K562 (cell line): ENCODE measurements at regions not wholly inside any gene's neighbourhood (a gene's known extent, or its start where the extent isn't known, plus 50 kb on each side); places are given as distances from the start of the nearest gene placed in this dataset.

Experiments used
- ATAC-seq: fragments of 200-7000 bp; cut with Tn5 transposase; 3 replicates; pipeline ENCODE4 v1.9.1; 2020; ENCODE audit warnings: moderate library complexity
- BruUV-seq: library from RNA; stranded (reverse); fragments of 400-500 nt; replicated peaks from 2 replicates; lab custom pipeline; 2021; lab: Mats Ljungman, UMichigan
- CTCF ChIA-PET: fragments of 300-600 bp; formaldehyde crosslinking; extraction: SDS; loops from one replicate; lab custom pipeline; 2021; ENCODE audit warnings: low intra/inter-chr PET ratio; lab: Yijun Ruan, JAX
- POLR2A ChIA-PET: fragments of 300-600, 350-650 bp; sonication (Branson Sonifier 250); formaldehyde crosslinking; extraction: SDS; loops from one replicate; lab custom pipeline; 2021; ENCODE audit warnings: antibody characterized with exemption, inconsistent platforms; lab: Yijun Ruan, JAX
- DNase-seq, 4 experiments: peaks; one replicate each; pipeline versions ENCODE4 v3.0.0 to v3.0.0-alpha.2; 2011 to 2018; ENCODE audit warnings: low spot score in 3 of 4, mixed read lengths in 3 of 4; ENCODE audit errors: extremely low read depth in 1 of 4
- FAIRE-seq: peaks from 2 replicates; lab custom pipeline; 2011; peaks lifted over from hg19 to GRCh38; lab: Jason Lieb, UNC
- H2AFZ ChIP-seq: 2 replicates; pipeline ENCODE4 v1.6.0; 2011; ENCODE audit warnings: low read depth, low read length, control low read depth, inconsistent platforms
- H3K27ac ChIP-seq: fragments of 200-600 bp; 3 replicates; pipeline ENCODE4 v1.8.0; 2011; ENCODE audit warnings: low read depth, mild to moderate bottlenecking, control low read depth, inconsistent platforms, low read length, moderate library complexity, mixed read lengths; ENCODE audit errors: extremely low read depth
- H3K27me3 ChIP-seq, 2 experiments: fragments of 300-600 bp in 1 of 2; 2 replicates in 1 of 2; 3 replicates in 1 of 2; pipeline versions ENCODE4 v1.6.0 to v1.8.0; 2011; ENCODE audit warnings: inconsistent platforms in 2 of 2, low read length in 2 of 2, mild to moderate bottlenecking in 1 of 2, mixed read lengths in 1 of 2, moderate library complexity in 1 of 2; ENCODE audit not compliant: control insufficient read depth in 2 of 2, insufficient read depth in 2 of 2
- H3K36me3 ChIP-seq: fragments of 300-600 bp; 3 replicates; pipeline ENCODE4 v1.8.0; 2011; ENCODE audit warnings: mild to moderate bottlenecking, low read length, inconsistent platforms; ENCODE audit not compliant: control insufficient read depth, insufficient read depth
- H3K4me1 ChIP-seq, 2 experiments: fragments of 200-600 bp in 1 of 2; replicated peaks in 1 of 2; 2 replicates in 1 of 2; 3 replicates in 1 of 2; pipeline versions ENCODE4 v1.5.1 to v1.8.0; 2011; ENCODE audit warnings: inconsistent platforms in 2 of 2, low read length in 2 of 2, mild to moderate bottlenecking in 1 of 2, mixed read lengths in 1 of 2, moderate library complexity in 1 of 2; ENCODE audit not compliant: control insufficient read depth in 2 of 2, insufficient read depth in 2 of 2
- H3K4me2 ChIP-seq: 2 replicates; pipeline ENCODE4 v1.6.1; 2011; ENCODE audit warnings: low read length, control low read depth, inconsistent platforms, mixed read lengths; ENCODE audit not compliant: insufficient read depth
- H3K4me3 ChIP-seq: fragments of 200-600 bp; sonication (generic), shearing (Covaris generic); 2 replicates; pipeline ENCODE4 v1.5.1; 2016; ENCODE audit warnings: control low read depth, inconsistent platforms
- H3K79me2 ChIP-seq: fragments of 200-600 bp; 3 replicates; pipeline ENCODE4 v1.8.0; 2011; ENCODE audit warnings: low read length, inconsistent platforms; ENCODE audit not compliant: control insufficient read depth, insufficient read depth
- H3K9ac ChIP-seq, 2 experiments: 2 replicates each; pipeline versions ENCODE4 v1.6.0 to v1.6.1; 2011; ENCODE audit warnings: low read depth in 2 of 2, low read length in 2 of 2, control low read depth in 1 of 2, inconsistent platforms in 1 of 2, mild to moderate bottlenecking in 1 of 2, mixed read lengths in 1 of 2; ENCODE audit not compliant: insufficient read depth in 1 of 2
- H3K9me1 ChIP-seq: one replicate; pipeline ENCODE4 v1.6.0; 2011; ENCODE audit warnings: inconsistent platforms, mild to moderate bottlenecking, low read length, moderate library complexity; ENCODE audit not compliant: control insufficient read depth, insufficient read depth
- H3K9me3 ChIP-seq: replicated peaks from 2 replicates; pipeline ENCODE4 v1.5.1; 2011; ENCODE audit warnings: low read depth, low read length, inconsistent platforms; ENCODE audit not compliant: control insufficient read depth, insufficient read depth
- H4K20me1 ChIP-seq: replicated peaks from 2 replicates; pipeline ENCODE4 v1.6.1; 2011; ENCODE audit warnings: low read length, inconsistent platforms, mixed read lengths; ENCODE audit not compliant: control insufficient read depth, insufficient read depth
- CBFB ChIP-seq: sonication (generic); formaldehyde crosslinking; IDR thresholded peaks from 2 replicates; pipeline ENCODE4 v1.4.0; 2020; ENCODE audit warnings: mild to moderate bottlenecking, missing genetic modification reagents
- FOS ChIP-seq: IDR thresholded peaks from 3 replicates; pipeline ENCODE4 v1.6.1; 2011; ENCODE audit not compliant: insufficient read length; ENCODE audit errors: extremely low read depth
- HDAC3 ChIP-seq: fragments of 450-650 bp; IDR thresholded peaks from 2 replicates; pipeline ENCODE4 v1.6.1; 2018; ENCODE audit warnings: borderline replicate concordance, mild to moderate bottlenecking, moderate library complexity; ENCODE audit not compliant: partially characterized antibody
- KLF6 ChIP-seq: fragments of 250-450 bp; sonication (Bioruptor Pico); IDR thresholded peaks from 2 replicates; pipeline ENCODE4 v1.4.0; 2020; ENCODE audit warnings: mild to moderate bottlenecking, moderate library complexity, borderline replicate concordance
- MAFF ChIP-seq: IDR thresholded peaks from 2 replicates; pipeline ENCODE4 v1.6.1; 2012; ENCODE audit warnings: low read length, improper control_type of control experiment
- MXI1 ChIP-seq: IDR thresholded peaks from 2 replicates; pipeline ENCODE4 v1.6.1; 2011; ENCODE audit warnings: low read depth, mild to moderate bottlenecking, improper control_type of control experiment, low read length
- NFIX ChIP-seq: fragments of 250-450 bp; sonication (Bioruptor Pico); IDR thresholded peaks from 2 replicates; pipeline ENCODE4 v1.4.0; 2020; ENCODE audit warnings: low read depth, mild to moderate bottlenecking, moderate library complexity
- NR1H2 ChIP-seq: sonication (generic); formaldehyde crosslinking; IDR thresholded peaks from 2 replicates; pipeline ENCODE4 v1.4.0; 2020; ENCODE audit warnings: mild to moderate bottlenecking, missing genetic modification reagents
- RNF2 ChIP-seq: sonication (generic); IDR thresholded peaks from 2 replicates; pipeline ENCODE4 v1.6.1; 2016
- SRSF9 ChIP-seq: fragments of 200-400 bp; formaldehyde crosslinking; IDR thresholded peaks from 2 replicates; pipeline ENCODE4 v1.6.1; 2017; ENCODE audit warnings: low read depth, low read length, borderline replicate concordance
- YBX1 ChIP-seq: fragments of 450-650 bp; IDR thresholded peaks from 2 replicates; pipeline ENCODE4 v1.7.1; 2016; ENCODE audit warnings: mild to moderate bottlenecking
- ZKSCAN8 ChIP-seq: fragments of 200-800 bp; sonication (Bioruptor generic); IDR thresholded peaks from 2 replicates; pipeline ENCODE4 v1.6.1; 2016; ENCODE audit warnings: missing genetic modification characterization, missing compliant biosample characterization
- ZNF23 ChIP-seq: fragments of 250-450 bp; sonication (Bioruptor Pico); IDR thresholded peaks from 2 replicates; pipeline ENCODE4 v1.4.0; 2020; ENCODE audit warnings: mild to moderate bottlenecking
- ZNF436 ChIP-seq: fragments of 250-450, 450-650 bp; sonication (Bioruptor Pico); formaldehyde crosslinking; IDR thresholded peaks from 2 replicates; pipeline ENCODE4 v1.7.0; 2020; ENCODE audit warnings: mild to moderate bottlenecking
- ZNF778 ChIP-seq: fragments of 450-650 bp; formaldehyde crosslinking; IDR thresholded peaks from 2 replicates; pipeline ENCODE4 v1.4.0; 2020; ENCODE audit warnings: mild to moderate bottlenecking, moderate library complexity
- WGBS: fragments of 100-300 bp; shearing (Covaris generic); methylation state at CpG from one replicate; pipeline ENCODE4 v1.1.6; 2016; ENCODE audit warnings: low coverage, mixed read lengths; ENCODE audit not compliant: insufficient coverage; ENCODE audit errors: missing lambda C conversion rate; 5-methylcytosine and 5-hydroxymethylcytosine counted together
- in situ Hi-C: fragments of 300-500 bp; cut with MboI; formaldehyde crosslinking; loops from 4 replicates; pipeline ENCODE4 v1.15.0; 2018; ENCODE audit warnings: inconsistent platforms, mixed read lengths
- intact Hi-C: fragments of 100-400 bp; cut with micrococcal nuclease; formaldehyde crosslinking; loops from 2 replicates; pipeline ENCODE4 v1.14.2; 2022
- TF ChIP-seq, protein P1 (sequence below): fragments of 450-650 bp; IDR thresholded peaks from 2 replicates; pipeline ENCODE4 v1.6.1; 2016
- TF ChIP-seq, protein P2 (sequence below): sonication (generic); formaldehyde crosslinking; IDR thresholded peaks from 2 replicates; pipeline ENCODE4 v1.8.1; 2023; ENCODE audit warnings: mild to moderate bottlenecking, missing genetic modification reagents
- TF ChIP-seq, protein P3 (sequence below): fragments of 450-650 bp; formaldehyde crosslinking; IDR thresholded peaks from 2 replicates; pipeline ENCODE4 v1.4.0; 2020; ENCODE audit warnings: mild to moderate bottlenecking, mixed read lengths
- TF ChIP-seq, protein P4 (sequence below): fragments of 450-650 bp; formaldehyde crosslinking; conservative IDR thresholded peaks from 2 replicates; pipeline ENCODE4 v1.4.0; 2022; ENCODE audit warnings: mild to moderate bottlenecking, missing genetic modification characterization
- TF ChIP-seq, protein P5 (sequence below): fragments of 250-450 bp; sonication (Bioruptor Pico); IDR thresholded peaks from 2 replicates; pipeline ENCODE4 v1.6.1; 2021; ENCODE audit warnings: mild to moderate bottlenecking

DNA sequence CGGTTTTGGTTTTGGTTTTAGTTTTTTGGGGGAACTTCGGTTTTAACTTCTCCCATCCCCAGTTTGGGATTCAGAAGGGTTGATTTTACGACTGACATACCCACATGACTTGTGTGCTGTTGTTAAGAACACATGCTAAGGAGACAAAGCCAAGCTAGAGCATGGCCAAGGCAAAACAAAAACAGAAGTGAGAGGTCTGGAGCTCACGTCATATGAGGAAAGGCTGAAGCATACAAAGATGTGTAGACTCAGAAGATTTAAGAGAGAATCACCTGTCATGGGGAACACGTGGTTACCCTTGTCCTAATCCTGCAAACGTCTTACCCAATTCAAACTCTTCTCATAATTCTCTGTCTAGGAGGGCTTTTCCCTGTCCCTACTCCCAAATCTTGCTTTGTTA lies 465.0 kb downstream of the FAM181B start:
- Histone ChIP-seq H3K27me3 (no peaks in the 10 kb centered on the region), H3K36me3 (no peaks in the 10 kb centered on the region), H2AFZ (no peak overlapping the region), H3K4me2 (no peak overlapping the region), H3K9me3 (0 out of 2 replicates have a peak, but pooled peaks cover 1% of the 10 kb centered on the region), H3K4me1 (no peaks in the 10 kb centered on the region), H3K79me2 (no peaks in the 10 kb centered on the region), H3K27ac (no peak overlapping the region), H4K20me1 (no peaks in the 10 kb centered on the region), H3K4me3 (no peak overlapping the region), H3K9ac (no peak overlapping the region), H3K9me1 (no peaks in the 10 kb centered on the region)
- intact Hi-C loops (no loop called here), in situ Hi-C loops (no loop called here)
- TF ChIP-seq NR1H2 (CRISPR knock-in tag) (no peak), MXI1 (no peak), KLF6 (CRISPR knock-in tag) (no peak), CBFB (CRISPR knock-in tag) (no peak), ZNF778 (no peak), YBX1 (no peak), MAFF (no peak), ZNF436 (CRISPR knock-in tag) (no peak), ZKSCAN8 (CRISPR knock-in tag) (no peak), ZNF23 (CRISPR knock-in tag) (no peak), RNF2 (no peak), FOS (no peak), HDAC3 (no peak), SRSF9 (no peak), NFIX (CRISPR knock-in tag) (no peak)
- TF ChIP-seq, protein P1, sequence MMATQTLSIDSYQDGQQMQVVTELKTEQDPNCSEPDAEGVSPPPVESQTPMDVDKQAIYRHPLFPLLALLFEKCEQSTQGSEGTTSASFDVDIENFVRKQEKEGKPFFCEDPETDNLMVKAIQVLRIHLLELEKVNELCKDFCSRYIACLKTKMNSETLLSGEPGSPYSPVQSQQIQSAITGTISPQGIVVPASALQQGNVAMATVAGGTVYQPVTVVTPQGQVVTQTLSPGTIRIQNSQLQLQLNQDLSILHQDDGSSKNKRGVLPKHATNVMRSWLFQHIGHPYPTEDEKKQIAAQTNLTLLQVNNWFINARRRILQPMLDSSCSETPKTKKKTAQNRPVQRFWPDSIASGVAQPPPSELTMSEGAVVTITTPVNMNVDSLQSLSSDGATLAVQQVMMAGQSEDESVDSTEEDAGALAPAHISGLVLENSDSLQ, result no peak
- TF ChIP-seq, protein P2, sequence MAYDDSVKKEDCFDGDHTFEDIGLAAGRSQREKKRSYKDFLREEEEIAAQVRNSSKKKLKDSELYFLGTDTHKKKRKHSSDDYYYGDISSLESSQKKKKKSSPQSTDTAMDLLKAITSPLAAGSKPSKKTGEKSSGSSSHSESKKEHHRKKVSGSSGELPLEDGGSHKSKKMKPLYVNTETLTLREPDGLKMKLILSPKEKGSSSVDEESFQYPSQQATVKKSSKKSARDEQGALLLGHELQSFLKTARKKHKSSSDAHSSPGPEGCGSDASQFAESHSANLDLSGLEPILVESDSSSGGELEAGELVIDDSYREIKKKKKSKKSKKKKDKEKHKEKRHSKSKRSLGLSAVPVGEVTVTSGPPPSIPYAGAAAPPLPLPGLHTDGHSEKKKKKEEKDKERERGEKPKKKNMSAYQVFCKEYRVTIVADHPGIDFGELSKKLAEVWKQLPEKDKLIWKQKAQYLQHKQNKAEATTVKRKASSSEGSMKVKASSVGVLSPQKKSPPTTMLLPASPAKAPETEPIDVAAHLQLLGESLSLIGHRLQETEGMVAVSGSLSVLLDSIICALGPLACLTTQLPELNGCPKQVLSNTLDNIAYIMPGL (CRISPR knock-in tag), result no peak
- TF ChIP-seq, protein P3, sequence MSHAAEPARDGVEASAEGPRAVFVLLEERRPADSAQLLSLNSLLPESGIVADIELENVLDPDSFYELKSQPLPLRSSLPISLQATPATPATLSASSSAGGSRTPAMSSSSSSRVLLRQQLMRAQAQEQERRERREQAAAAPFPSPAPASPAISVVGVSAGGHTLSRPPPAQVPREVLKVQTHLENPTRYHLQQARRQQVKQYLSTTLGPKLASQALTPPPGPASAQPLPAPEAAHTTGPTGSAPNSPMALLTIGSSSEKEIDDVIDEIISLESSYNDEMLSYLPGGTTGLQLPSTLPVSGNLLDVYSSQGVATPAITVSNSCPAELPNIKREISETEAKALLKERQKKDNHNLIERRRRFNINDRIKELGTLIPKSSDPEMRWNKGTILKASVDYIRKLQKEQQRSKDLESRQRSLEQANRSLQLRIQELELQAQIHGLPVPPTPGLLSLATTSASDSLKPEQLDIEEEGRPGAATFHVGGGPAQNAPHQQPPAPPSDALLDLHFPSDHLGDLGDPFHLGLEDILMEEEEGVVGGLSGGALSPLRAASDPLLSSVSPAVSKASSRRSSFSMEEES (CRISPR knock-in tag), result no peak
- TF ChIP-seq, protein P4, sequence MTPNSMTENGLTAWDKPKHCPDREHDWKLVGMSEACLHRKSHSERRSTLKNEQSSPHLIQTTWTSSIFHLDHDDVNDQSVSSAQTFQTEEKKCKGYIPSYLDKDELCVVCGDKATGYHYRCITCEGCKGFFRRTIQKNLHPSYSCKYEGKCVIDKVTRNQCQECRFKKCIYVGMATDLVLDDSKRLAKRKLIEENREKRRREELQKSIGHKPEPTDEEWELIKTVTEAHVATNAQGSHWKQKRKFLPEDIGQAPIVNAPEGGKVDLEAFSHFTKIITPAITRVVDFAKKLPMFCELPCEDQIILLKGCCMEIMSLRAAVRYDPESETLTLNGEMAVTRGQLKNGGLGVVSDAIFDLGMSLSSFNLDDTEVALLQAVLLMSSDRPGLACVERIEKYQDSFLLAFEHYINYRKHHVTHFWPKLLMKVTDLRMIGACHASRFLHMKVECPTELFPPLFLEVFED (CRISPR knock-in tag), result no peak
- TF ChIP-seq, protein P5, sequence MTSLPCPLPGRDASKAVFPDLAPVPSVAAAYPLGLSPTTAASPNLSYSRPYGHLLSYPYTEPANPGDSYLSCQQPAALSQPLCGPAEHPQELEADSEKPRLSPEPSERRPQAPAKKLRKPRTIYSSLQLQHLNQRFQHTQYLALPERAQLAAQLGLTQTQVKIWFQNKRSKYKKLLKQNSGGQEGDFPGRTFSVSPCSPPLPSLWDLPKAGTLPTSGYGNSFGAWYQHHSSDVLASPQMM (CRISPR knock-in tag), result no peak
- no TSS peak for BruUV-seq
- DNase-seq, result no peak
- ChIA-PET POLR2A (interaction anchor here (0.6 kb wide), 1 partner anchor 887 kb away, joined by 3 read pairs; no protein-coding TSS in a partner anchor), CTCF (no interaction called here)
- no peak for ATAC-seq
- WGBS, result 0% methylated on average over 6 of the region's 6 CpGs
- FAIRE-seq, result no peak
